WERI-Rb-1 (cell line): ENCODE measurements at regions not wholly inside any gene's neighbourhood (a gene's known extent, or its start where the extent isn't known, plus 50 kb on each side); places are given as distances from the start of the nearest gene placed in this dataset.
"Not testable (repeated sequence)": the region's sequence is repeated elsewhere in the genome, so short reads cannot be mapped to it uniquely, and the experiment has no call there.

Source experiments
- DNase-seq: peaks from one replicate; pipeline ENCODE4 v3.0.0-alpha.2; 2020
- H3K27ac ChIP-seq: fragments of 250-450 bp; sonication (Bioruptor Pico); 2 replicates; pipeline ENCODE4 v1.5.1; 2020; ENCODE audit warnings: mild to moderate bottlenecking, moderate library complexity
- H3K27me3 ChIP-seq: fragments of 250-450 bp; sonication (Bioruptor Pico); 2 replicates; pipeline ENCODE4 v1.5.1; 2021; ENCODE audit warnings: mild to moderate bottlenecking, low read depth, moderate library complexity; ENCODE audit not compliant: insufficient read depth, severe bottlenecking
- H3K36me3 ChIP-seq: fragments of 250-450 bp; sonication (Bioruptor Pico); 2 replicates; pipeline ENCODE4 v1.5.1; 2020; ENCODE audit warnings: mild to moderate bottlenecking, moderate library complexity
- H3K4me3 ChIP-seq: 2 replicates; pipeline ENCODE4 v1.5.1; 2011; ENCODE audit warnings: low read depth, mild to moderate bottlenecking, control low read depth, low read length
- H3K9me3 ChIP-seq: fragments of 250-450 bp; sonication (Bioruptor Pico); 2 replicates; pipeline ENCODE4 v1.5.1; 2021; ENCODE audit warnings: mild to moderate bottlenecking, moderate library complexity; ENCODE audit not compliant: severe bottlenecking

DNA sequence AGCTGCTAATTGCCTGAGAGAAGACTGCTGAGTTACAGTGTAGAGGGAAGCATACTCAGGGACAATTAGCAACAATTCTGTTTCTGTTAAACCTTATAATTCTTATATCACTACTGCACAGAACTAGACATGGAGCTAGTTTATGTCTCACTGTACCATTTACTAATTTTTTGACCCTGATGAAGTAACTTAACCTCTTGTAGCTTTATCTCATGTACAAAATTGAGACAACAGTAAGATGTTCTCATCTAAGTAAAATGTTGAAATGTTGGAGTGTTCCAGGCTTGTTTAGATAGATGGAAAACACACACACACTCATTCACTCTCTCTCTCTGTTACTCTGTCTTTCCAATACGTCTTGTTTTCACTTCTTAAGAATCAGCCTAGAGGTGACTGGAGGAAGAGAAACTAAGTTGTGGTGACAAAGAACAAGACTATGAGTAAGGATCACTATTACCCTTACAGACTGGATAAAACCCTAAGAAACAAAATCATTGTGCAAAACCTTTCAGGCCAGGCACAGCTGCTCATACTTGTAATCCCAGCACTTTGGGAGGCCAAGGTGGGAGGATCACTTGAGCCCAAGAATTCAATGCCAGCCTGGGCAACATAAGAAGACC, 107.8 kb downstream of the FAM72C start:
- H3K9me3 ChIP-seq, H3K4me3 ChIP-seq, H3K27me3 ChIP-seq, H3K27ac ChIP-seq, H3K36me3 ChIP-seq, DNase-seq: not testable (repeated sequence)

DNA sequence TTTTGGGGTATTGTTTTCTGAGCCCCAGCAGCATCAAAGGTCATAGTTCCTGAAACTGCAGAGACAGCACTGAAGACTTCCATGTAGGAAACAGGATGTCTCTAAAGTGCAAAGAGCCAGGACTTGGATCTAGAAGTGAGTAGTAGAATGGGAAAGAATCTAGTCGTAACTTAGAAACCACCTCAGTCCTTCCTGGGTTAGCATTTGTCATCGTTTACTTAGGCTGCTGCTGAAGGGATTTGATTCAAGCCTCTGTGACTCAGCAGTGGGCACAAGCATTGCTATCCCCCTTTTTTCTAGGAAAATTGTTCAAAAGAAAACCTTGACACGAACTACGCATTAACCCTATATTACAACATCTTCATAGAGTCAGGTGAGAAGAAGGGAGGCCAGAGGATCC, 109.1 kb downstream of the FAM72C start:
- not testable (repeated sequence) for H3K27ac ChIP-seq, H3K36me3 ChIP-seq, H3K9me3 ChIP-seq, DNase-seq, H3K27me3 ChIP-seq, H3K4me3 ChIP-seq

DNA sequence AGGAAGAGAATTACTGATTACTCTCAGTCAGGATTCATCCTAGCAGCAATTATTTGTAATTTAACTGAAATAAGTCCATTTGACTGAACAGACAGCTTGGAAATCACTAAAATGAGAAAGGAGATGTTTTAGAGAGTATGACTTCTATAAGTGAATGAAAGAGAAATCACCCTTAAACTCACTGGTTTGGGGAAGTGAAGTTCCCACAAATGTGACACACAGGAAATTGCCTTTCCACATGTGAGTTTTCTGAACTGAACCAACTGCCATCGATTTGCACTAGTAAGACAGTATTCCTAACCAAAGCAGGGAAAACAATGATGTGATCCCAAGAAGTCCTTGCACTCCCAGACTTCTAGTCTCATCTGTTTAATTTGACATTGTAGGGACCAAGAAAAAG, 110.5 kb downstream of the FAM72C start:
- not testable (repeated sequence) for H3K9me3 ChIP-seq, DNase-seq, H3K27me3 ChIP-seq, H3K27ac ChIP-seq, H3K4me3 ChIP-seq, H3K36me3 ChIP-seq

DNA sequence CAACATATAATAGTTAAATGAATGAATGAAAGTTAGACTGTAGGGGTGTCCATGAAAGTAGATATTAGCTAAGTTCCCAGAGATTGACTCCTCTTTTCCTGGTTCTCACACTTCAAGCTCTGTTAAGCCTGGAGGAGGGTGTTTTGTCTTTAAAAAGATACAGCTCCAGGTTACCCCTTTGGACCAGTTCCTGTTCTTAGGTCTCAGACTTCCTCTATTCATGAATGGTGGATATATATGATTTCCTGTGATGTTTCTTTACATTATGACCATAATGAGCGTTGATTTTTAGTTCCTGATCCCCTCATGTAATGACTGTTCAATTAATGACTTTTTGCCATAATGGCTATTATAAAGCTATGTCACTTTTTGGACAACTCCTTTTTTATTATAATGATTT, 115.9 kb downstream of the FAM72C start:
- not testable (repeated sequence) for H3K27ac ChIP-seq, DNase-seq, H3K4me3 ChIP-seq, H3K9me3 ChIP-seq, H3K36me3 ChIP-seq, H3K27me3 ChIP-seq

DNA sequence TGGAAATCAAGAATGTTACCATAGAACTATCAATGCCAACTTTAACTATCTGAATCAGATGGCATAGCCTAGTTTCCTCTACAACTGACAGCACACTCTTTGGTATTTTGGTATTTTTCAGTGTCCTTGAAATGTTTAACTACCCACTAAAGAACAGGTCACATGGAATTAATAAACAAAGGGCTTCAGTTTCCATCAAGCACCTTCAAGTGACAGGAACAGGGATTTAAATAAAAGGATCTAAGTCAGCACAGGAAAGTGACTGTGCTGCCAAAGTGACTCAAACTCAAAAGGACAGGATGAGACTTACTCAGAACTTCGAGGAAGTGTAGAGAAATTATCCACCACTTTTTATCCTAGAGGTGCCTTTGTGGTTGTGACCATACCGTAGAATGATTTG, 117.7 kb downstream of the FAM72C start:
- not testable (repeated sequence) for H3K27ac ChIP-seq, H3K9me3 ChIP-seq, H3K27me3 ChIP-seq, H3K36me3 ChIP-seq, H3K4me3 ChIP-seq, DNase-seq

DNA sequence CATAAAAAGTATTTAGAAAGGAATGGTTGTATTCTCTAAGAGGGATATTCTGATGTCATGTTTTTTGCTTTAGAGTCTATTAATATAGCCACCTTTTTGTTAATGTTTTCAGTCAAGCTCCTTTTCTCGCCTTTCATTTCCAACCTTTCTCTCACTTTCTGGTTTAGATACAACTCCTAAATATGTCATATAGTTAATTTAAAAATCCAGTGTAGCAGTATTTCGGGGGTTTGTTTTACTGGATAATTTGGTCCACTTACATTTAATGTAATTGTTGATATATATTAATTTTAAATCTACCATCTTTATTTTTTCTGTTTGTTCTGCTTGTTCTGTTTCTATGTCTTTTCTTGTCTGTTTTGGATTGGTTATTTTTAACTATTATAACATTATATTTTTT, 121.1 kb downstream of the FAM72C start:
- H3K27ac ChIP-seq, H3K36me3 ChIP-seq, H3K4me3 ChIP-seq, DNase-seq, H3K27me3 ChIP-seq, H3K9me3 ChIP-seq: not testable (repeated sequence)

DNA sequence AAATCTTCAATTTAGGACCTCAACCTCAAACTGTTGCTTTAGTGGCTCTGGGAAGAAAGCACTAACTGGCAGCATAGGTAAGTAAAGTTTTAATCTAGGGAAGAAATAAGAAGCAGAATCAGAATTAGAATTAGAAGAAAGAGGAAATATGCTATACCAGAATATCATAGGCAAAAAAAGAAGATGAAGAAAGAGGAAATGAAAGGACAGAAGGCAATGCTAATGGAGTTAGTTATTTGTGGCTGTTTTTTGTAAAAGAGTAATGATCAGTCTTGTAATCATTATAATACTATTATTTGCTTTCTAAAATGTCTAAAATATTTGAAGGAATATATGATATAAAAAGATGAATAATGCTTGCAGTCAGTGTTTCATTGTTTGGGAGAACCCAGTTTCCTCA, 122.9 kb downstream of the FAM72C start:
- DNase-seq, H3K9me3 ChIP-seq, H3K27me3 ChIP-seq, H3K4me3 ChIP-seq, H3K27ac ChIP-seq, H3K36me3 ChIP-seq: not testable (repeated sequence)

DNA sequence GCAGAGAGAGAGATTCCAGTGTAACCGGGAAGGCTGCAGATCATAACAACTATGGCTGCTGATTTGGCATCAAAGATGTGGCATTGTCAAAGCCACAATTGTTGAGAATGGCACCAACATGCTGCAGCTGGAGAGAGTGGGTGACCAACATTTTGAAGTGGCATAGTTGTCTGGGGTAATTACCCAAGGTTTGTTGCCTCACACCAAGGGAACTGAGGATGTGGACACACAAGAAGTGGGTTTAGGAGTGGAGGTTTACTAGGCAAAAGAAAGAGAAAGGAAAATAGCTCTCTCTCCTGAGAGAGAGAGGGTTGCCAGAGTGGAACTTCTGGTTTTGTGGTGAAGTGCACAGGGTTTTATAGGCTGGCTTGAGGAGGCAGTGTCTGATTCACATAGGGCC, 126.6 kb downstream of the FAM72C start:
- H3K27me3 ChIP-seq, result peaks cover 11% of the 10 kb centered on the region
- H3K27ac ChIP-seq, H3K4me3 ChIP-seq, DNase-seq, H3K36me3 ChIP-seq, H3K9me3 ChIP-seq: not testable (repeated sequence)

DNA sequence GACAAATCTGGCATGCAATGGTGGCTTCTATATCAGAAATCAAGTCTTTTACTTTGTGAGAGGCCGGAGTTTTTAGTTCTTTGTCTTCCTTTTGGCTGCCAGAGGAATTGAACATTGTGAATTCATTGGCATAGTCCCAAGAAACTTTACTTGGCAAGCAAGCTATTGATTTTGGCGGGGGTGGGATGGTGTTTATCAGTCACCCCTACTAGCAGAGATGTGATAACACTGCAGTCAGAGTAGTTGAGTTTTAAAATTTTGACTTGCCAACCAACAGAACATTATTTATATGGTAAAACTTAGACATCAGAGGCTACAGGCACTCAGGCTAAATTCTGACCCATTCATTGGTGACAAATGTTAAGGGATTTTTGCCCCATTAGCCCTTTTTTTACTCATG, 129.7 kb downstream of the FAM72C start:
- not testable (repeated sequence) for H3K9me3 ChIP-seq, H3K27ac ChIP-seq, H3K4me3 ChIP-seq, H3K36me3 ChIP-seq, DNase-seq
- H3K27me3 ChIP-seq, result peaks cover 15% of the 10 kb centered on the region

DNA sequence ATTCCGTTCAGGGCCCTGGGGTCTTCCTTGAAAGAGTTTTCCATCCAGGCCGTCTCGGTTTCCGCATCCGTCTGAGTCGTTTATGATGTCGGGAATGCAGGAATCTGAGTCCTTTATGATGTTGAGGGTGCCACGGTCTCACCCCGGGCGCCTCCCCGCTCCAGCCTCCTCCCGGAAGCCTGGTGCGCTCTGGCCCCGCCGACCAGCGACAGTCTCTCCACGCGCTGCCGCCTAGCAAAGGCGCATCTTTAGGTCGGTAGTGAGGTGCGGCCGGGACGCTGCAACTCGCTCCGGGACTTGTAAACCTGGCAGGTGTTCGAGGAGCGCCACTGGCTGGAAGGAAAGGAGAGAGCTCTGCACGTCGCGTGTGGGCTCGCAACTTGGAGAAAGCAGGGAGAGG, 132.6 kb downstream of the FAM72C start:
- not testable (repeated sequence) for H3K27ac ChIP-seq, H3K9me3 ChIP-seq, DNase-seq, H3K4me3 ChIP-seq, H3K36me3 ChIP-seq
- peaks cover 15% of the 10 kb centered on the region for H3K27me3 ChIP-seq

DNA sequence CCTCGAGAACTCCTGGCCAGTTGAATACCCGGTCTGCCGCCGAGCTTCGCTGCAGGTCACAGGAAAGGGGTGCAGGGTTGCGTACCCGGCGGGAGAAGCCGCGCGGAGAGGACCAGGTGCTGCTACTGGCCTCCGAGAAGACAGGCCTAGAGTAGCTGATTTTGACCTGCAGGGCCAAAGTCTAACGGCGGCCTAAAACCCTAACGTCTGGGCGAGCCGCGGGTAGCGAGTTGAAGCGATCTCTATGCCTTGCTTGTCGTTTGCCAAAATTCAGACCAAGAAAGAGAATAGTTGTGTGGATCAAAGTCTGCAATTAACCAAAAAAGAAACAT, 133.2 kb downstream of the FAM72C start:
- H3K27ac ChIP-seq, DNase-seq, H3K4me3 ChIP-seq: not testable (repeated sequence)

DNA sequence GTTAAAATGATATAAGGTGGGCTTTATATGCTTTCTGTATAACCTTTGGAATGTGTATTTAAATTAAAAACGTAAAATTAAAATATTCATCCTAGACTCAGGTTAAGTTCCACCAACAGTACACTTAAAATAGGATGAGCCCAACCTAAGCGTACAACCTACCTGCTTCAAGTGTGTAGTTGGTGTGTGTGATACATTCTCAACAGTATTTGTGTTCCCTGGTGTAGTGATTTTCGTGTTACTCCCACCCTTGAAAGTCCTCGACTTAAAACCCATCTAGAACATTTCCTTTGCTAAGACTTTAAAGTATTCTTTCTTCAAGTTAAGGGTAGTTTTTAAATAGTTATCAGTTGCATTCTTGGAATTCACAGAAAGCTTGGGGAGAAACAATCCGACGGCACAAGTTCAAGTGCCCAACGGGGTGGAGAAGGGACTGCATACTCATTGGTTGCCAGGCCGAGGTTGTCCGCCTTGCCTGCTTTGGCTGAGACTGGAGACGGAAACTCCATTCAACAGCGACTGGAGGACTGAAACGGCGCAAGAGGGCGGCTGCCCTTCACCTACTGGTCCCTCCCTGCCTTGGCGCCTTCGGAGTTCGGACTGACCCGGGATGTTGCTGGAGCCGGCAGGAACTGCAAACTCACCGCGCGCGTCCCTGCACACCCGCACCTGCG, 133.7 kb downstream of the FAM72C start:
- not testable (repeated sequence) for H3K9me3 ChIP-seq, H3K4me3 ChIP-seq, DNase-seq, H3K36me3 ChIP-seq, H3K27ac ChIP-seq
- H3K27me3 ChIP-seq, result peaks cover 14% of the 10 kb centered on the region

More for the DNA sequence above, 133.2 kb downstream of the FAM72C start:
- H3K9me3 ChIP-seq, H3K36me3 ChIP-seq: not testable (repeated sequence)
- H3K27me3 ChIP-seq, result peaks cover 15% of the 10 kb centered on the region

DNA sequence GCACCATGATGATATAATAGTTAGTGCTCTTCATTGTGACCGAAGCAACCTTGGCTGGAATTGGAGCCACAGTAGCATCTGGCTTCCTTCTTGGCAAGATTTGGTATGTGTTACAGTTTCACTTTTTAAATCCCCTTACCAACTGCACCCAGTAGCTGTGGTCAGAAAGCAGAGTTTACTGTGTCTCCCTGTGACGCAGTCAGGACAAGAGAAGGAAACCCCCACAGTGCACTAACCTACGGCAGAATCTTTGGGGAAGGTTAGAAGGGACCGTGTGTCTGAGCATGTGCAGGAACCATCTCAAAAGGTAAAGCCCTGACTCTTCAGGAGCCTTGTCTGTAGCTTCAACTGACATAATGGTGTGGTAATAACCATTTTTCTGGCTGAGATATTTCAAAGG, 138.4 kb downstream of the FAM72C start:
- peaks cover 12% of the 10 kb centered on the region for H3K27me3 ChIP-seq
- H3K27ac ChIP-seq, DNase-seq: not testable (repeated sequence)

DNA sequence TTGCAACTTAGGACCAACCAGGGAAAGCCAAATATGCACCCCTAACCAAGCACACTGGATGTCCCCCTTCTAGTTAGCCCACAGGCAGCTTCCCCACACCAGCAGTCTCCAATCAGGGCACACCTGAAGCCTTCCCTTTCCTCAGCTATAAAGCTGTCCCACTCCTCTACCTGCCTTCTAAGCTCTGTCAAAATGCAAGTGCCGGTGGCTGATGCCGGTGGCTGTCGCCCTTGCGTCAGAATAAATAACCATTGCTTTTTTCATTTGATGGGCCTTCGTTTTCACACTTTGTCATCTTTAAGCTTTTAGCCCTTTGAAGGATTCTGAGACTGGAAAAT, 139.4 kb downstream of the FAM72C start:
- not testable (repeated sequence) for H3K27me3 ChIP-seq, H3K4me3 ChIP-seq, H3K36me3 ChIP-seq, H3K27ac ChIP-seq, DNase-seq, H3K9me3 ChIP-seq

More for the DNA sequence above, 138.4 kb downstream of the FAM72C start:
- not testable (repeated sequence) for H3K9me3 ChIP-seq, H3K36me3 ChIP-seq, H3K4me3 ChIP-seq

DNA sequence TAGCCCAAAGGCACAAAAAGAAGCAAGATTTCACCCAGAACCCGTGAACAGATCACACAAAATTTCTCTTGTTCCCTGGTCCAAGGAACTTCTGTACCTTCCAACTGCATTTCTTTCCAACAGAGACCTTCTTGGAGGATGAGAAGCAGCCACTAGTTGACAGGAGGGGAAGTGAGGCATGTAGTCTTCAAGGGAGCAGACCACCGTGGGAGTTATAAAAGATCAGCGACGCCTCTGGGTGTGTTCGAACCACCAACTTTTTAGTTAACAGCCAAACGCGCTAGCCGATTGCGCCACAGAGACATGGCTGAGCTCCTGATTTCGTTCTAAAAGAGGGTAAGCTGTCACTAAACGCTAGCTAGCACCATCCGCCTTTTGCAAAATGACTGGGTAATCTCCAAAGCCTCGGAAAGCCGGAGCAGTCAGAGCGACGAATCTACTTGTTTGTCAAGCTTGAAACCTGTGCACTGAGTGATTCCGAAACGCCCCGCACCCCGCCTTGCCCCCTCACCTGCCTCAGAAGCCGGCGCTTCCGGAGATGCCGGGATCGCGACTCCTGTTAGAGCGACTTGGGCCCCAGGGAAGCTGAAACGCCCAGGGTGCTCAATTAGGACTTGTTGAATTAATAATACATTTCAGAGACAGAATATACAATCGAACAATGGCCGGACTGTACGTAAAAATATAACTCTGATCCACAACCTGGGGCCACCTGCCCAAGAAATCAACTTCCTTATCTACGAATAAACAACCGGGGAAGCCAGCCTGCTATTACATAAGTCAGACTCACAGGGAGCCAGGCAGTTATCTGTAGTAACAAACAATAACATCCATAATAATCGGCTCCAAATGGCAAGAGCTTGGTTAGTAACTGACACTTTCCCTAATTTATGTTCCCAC, 140.1 kb downstream of the FAM72C start:
- not testable (repeated sequence) for H3K4me3 ChIP-seq, H3K27ac ChIP-seq, DNase-seq, H3K36me3 ChIP-seq, H3K27me3 ChIP-seq, H3K9me3 ChIP-seq
